ENCODE measurements at regions not wholly inside any gene's neighbourhood (a gene's known extent, or its start where the extent isn't known, plus 50 kb on each side); places are given as distances from the start of the nearest gene placed in this dataset.
A peak's percentile ranks its signal among the peaks of the same experiment; 100 is the strongest.

- ATAC-seq (ENCODE audit: insufficient read depth, low read depth) = no peak
- H3K79me2 ChIP-seq (ENCODE audit: insufficient read depth, low read length) = no peaks in the 10 kb centered on the region
- H3K4me2 ChIP-seq (ENCODE audit: insufficient read depth, low read length) = no peak overlapping the region
- no peak for DNase-seq
- H4K20me1 ChIP-seq (ENCODE audit: insufficient read depth, low read length) = no peaks in the 10 kb centered on the region
- TF ChIP-seq EZH2 (IDR thresholded peaks at IDR 0.05; ENCODE audit: borderline replicate concordance, low read depth, low read length, severe bottlenecking) (no peak), CTCF (IDR thresholded peaks at IDR 0.05; ENCODE audit: borderline replicate concordance, extremely low read depth, low read length, poor library complexity, severe bottlenecking) (peak; percentile 51)
- H3K4me3 ChIP-seq (ENCODE audit: low read depth in 1 of 2, low read length in 2 of 2) = no peak overlapping the region
- H3K9ac ChIP-seq (ENCODE audit: low read depth, low read length) = no peak overlapping the region
- no peak overlapping the region for H3K27ac ChIP-seq (ENCODE audit: low read length)
- H2AFZ ChIP-seq (ENCODE audit: low read depth, low read length) = no peak overlapping the region
- no peaks in the 10 kb centered on the region for H3K36me3 ChIP-seq (ENCODE audit: insufficient read depth, low read length)
- H3K27me3 ChIP-seq (ENCODE audit: insufficient read depth, low read length, poor library complexity) = peaks cover 4% of the 10 kb centered on the region
- no peaks in the 10 kb centered on the region for H3K4me1 ChIP-seq (ENCODE audit: insufficient read depth, low read length)
- H3K9me3 ChIP-seq (ENCODE audit: insufficient read depth, low read length, severe bottlenecking) = no peaks in the 10 kb centered on the region
Observed at GRCh38 chr10:123380491-123381085, 226.4 kb downstream of the BUB3 start.

GRCh38 chr10:123381224-123381623, 227.0 kb downstream of the BUB3 start:
- Histone ChIP-seq H3K4me2 (ENCODE audit: insufficient read depth, low read length) (no peak overlapping the region), H3K9ac (ENCODE audit: low read depth, low read length) (no peak overlapping the region), H3K79me2 (ENCODE audit: insufficient read depth, low read length) (no peaks in the 10 kb centered on the region), H4K20me1 (ENCODE audit: insufficient read depth, low read length) (no peaks in the 10 kb centered on the region), H3K36me3 (ENCODE audit: insufficient read depth, low read length) (no peaks in the 10 kb centered on the region), H3K27ac (ENCODE audit: low read length) (no peak overlapping the region), H3K27me3 (ENCODE audit: insufficient read depth, low read length, poor library complexity) (peaks cover 6% of the 10 kb centered on the region), H3K9me3 (ENCODE audit: insufficient read depth, low read length, severe bottlenecking) (no peaks in the 10 kb centered on the region), H3K4me3 (ENCODE audit: low read depth in 1 of 2, low read length in 2 of 2) (no peak overlapping the region), H3K4me1 (ENCODE audit: insufficient read depth, low read length) (no peaks in the 10 kb centered on the region), H2AFZ (ENCODE audit: low read depth, low read length) (no peak overlapping the region)
- TF ChIP-seq CTCF (IDR thresholded peaks at IDR 0.05; ENCODE audit: borderline replicate concordance, extremely low read depth, low read length, poor library complexity, severe bottlenecking) = no peak
- TF ChIP-seq EZH2 (IDR thresholded peaks at IDR 0.05; ENCODE audit: borderline replicate concordance, low read depth, low read length, severe bottlenecking) = no peak
- DNase-seq (no peak), ATAC-seq (ENCODE audit: insufficient read depth, low read depth) (no peak)

- ATAC-seq (ENCODE audit: insufficient read depth, low read depth) (no peak), DNase-seq (no peak)
- TF ChIP-seq EZH2 (IDR thresholded peaks at IDR 0.05; ENCODE audit: borderline replicate concordance, low read depth, low read length, severe bottlenecking) (no peak), CTCF (IDR thresholded peaks at IDR 0.05; ENCODE audit: borderline replicate concordance, extremely low read depth, low read length, poor library complexity, severe bottlenecking) (no peak)
- Histone ChIP-seq H3K4me2 (ENCODE audit: insufficient read depth, low read length) (no peak overlapping the region), H3K36me3 (ENCODE audit: insufficient read depth, low read length) (no peaks in the 10 kb centered on the region), H3K79me2 (ENCODE audit: insufficient read depth, low read length) (no peaks in the 10 kb centered on the region), H3K4me1 (ENCODE audit: insufficient read depth, low read length) (no peaks in the 10 kb centered on the region), H3K9me3 (ENCODE audit: insufficient read depth, low read length, severe bottlenecking) (no peaks in the 10 kb centered on the region), H3K4me3 (ENCODE audit: low read depth in 1 of 2, low read length in 2 of 2) (no peak overlapping the region), H3K9ac (ENCODE audit: low read depth, low read length) (no peak overlapping the region), H3K27me3 (ENCODE audit: insufficient read depth, low read length, poor library complexity) (peaks cover 6% of the 10 kb centered on the region), H2AFZ (ENCODE audit: low read depth, low read length) (no peak overlapping the region), H4K20me1 (ENCODE audit: insufficient read depth, low read length) (no peaks in the 10 kb centered on the region), H3K27ac (ENCODE audit: low read length) (no peak overlapping the region)
Observed at GRCh38 chr10:123382491-123382890, 228.3 kb downstream of the BUB3 start.

Data from DND-41 (cell line).